ENCODE measurements at regions not wholly inside any gene's neighbourhood (a gene's known extent, or its start where the extent isn't known, plus 50 kb on each side); places are given as distances from the start of the nearest gene placed in this dataset.

DNA sequence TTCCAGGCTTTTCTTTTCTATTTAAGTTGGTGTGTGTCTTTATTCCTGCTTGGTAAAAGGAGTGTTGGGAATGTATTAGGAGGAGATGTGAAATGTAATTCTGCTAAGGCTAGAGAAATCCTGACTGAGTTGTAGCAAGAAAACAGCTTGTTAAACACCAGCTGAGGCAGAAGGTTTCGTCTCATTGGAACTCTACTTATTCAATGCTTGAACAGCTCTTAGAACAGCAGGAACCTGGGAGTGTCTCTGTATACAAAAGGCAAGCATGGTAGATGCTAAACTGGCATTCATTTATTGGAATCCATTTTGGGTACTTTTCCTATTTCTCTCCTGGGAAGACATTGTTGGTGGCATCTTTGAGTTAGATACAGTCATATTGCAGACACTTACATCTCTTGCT lies 280.9 kb downstream of the HRH4 start:
- DNase-seq, result no peak

DNA sequence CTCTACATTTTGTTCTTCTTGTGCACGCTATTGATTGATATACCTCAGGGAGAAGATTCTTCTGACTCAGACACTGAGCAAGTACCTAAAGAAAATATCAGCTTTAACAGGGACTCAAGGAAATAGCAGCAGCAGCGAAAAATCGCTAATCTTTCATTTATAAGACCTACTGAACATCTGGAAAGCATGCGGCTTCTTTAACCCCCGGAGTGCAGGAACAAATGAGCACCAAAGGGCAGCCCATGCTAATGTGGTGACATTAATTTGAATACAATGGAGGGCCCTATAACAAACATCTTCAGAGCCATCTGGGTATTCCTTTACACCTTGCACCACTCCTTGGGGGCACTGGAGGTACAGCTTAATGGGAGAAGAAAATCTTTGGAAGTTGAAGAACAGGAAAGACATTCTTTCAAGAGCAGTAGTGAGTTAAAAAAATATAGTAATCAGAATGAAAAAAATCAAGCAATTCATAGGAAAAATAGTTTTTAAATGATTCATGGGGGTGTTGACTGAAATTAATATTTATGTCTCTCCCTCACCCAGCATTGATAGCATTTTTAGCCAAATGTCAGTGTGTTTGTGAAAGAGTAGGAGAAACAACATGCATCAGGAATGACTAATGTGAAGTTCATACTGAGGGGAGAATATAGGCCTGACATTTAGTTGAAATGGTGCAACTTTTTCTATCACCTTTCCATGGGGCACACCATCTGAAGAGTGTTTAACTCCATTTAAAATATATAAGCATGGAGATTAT lies 281.7 kb downstream of the HRH4 start:
- DNase-seq, result peak; percentile 90

DNA sequence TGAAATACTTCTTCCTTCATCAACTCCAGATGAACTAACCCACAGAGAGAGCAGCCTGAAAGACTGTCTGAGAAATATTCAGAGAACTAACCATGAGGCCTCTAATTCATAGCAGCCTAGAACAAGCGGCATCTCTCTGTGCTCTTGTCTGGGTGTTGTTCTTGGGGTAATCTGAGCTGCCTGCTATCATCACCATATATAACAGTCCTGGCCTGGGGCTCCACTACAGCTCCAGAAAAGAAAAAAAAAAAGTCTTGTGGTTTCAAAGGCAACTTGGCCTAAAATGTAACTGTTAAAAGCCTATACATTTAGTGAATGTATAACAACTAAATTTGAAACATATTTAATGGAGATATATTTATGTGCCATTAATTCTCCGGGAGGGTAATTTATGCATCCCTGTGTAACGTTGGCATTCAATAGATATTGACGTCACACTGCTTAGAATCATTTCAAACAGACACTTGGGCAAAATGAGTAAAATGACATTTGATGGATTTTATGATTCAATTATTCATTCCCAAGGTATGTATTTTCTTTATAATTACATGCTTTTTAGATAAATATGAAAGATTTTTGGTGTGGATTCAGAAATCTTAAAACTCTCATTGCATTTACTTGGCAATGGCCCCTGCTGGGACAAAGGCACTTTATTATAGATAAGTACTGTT lies 294.3 kb downstream of the HRH4 start:
- peak; percentile 86 for DNase-seq

DNA sequence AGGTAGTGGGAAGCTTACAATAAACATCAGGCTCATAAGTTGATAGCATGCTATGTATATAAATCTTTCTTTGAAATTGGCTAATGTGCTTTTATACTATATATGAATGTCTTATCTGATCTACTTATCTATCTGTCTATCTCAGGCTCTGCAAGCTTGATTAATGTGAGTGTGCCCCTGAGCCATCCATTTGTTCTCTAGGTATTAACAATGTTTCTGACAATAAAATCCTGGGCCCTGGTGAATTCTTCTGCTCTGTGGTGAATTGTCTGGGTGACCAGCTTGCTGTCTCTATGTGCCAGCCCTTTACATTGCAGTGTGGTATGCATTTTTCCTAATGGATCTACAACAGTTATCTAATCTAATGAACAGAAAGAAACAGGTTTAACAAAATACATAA lies 295.9 kb downstream of the HRH4 start:
- no peak for DNase-seq

DNA sequence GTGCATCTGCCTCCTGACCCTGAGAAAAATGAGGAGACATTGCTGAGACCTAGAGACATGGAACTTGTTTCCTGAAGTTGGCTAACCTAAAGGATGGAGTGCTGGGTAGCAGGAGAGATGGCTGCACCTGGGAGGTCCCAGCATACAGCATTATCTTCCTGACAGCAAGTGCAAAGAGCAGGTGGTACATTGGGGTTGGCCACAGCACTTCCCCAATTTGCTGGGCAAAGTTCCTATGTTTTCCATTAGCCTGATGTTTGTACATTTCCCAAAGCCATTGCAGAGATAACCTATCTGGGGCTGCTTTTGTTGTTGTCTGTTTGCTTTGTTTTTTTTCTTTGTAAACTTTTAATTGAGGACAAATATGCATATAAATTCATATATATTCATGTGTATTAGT lies 296.7 kb downstream of the HRH4 start:
- no peak for DNase-seq

DNA sequence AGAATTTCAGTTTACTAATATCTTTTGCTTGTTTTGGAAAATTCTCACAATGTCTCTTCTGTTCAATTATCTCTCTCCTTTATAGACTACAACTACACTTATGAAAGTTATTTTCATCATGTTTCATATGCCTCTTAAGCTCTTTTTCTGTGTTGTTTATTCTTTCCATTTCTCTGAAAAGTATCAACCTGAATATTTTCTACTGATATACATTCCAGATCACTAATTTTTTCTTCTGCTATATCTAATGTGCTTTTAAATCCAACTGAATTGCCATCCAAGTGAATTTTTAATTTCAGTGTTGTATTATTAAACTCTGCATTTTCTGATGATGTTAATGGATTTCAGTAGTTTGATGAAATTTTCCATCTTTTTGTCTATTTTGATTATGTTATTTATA lies 301.3 kb downstream of the HRH4 start:
- DNase-seq, result no peak

DNA sequence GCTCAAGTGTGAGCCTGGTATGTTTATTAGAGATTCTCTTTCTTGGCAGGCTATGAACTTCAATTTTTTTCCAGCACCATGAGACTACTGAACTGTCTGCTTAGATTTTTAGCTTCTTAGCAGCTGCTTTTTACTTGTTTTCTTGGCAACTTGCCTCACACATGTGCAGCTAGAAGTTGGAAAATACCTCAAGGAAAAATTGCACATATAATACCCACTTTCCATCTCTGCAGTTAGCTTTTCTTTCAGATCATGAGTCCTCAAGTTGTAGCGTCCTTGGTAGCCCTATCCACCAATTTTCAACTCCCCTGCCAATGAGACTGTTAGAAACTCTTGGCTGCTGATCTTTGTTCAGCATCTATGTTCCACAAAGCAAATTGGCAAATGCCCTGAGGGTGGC lies 302.1 kb downstream of the HRH4 start:
- no peak for DNase-seq

DNA sequence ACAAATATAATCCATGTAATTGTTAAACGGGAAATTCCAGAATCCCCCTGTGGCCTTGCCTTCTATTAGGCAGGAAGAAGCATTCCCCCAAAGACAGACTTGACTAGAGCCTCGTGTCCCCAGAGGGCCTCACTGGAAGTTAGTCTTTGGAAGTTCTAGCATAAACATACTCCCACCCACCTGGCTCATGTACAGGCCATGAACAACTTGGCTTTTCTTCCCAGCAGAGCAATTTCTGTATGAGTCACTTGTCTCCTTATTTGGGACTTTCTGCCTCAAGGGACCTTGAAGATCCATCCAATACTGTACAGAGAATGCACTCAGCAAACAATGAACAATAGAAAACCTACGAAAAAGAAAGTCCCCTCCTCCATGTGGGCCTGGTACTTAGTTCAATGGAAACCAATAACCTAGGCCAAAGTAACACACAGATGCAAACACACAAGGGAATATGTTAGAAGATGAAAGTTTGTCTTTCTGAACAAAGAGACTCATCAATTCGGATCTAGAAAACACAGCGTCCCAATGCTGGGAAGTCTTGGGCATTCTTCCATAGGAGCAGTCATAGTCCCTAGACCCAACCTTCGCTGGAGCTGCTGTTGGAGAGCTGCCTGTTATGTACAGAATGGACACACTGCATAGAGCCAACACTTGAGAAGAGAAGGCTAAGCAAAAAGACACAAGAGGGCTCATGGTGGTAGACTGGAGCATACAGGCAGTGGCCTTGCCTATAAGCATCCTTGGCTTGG lies 303.5 kb downstream of the HRH4 start:
- DNase-seq, result peak; percentile 80

DNA sequence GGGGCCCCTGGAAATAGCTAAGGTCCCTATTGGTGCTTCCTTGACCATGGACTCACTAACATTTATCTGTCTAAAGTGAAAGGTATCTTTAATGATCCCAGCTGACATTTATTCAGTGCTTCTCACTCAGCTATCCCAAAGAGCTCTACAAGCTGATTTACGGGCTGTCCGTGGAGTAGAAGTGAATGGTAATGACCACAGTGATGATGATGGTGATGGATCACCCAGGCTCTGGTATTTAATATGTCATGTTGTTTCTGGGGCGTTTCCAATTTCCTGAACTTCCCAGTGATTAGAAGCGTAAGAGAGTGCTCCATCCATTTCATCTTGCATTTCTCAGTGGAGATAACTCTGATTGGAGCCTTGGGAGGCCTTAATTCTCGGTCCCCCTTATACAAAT lies 304.3 kb downstream of the HRH4 start:
- DNase-seq, result peak; percentile 64

DNA sequence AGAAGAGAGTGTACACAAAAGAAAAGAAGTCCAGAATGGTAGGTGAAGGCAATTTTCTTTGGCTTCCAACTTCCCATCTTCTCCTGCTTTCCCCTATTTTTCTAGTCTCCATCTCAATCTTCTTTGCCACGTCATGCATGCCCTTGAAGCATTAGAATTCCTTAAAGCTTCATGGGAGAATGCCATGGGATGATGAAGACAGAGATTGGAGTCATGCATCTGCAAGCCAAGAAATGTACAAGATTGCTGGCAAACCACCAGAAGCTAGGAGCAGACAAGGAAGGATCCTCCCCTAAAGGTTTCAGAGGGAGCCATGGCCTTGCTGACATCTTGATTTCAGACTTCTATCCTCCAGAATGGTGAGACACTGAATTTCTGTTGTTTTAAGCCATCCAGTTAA lies 305.9 kb downstream of the HRH4 start:
- peak; percentile 77 for DNase-seq

DNA sequence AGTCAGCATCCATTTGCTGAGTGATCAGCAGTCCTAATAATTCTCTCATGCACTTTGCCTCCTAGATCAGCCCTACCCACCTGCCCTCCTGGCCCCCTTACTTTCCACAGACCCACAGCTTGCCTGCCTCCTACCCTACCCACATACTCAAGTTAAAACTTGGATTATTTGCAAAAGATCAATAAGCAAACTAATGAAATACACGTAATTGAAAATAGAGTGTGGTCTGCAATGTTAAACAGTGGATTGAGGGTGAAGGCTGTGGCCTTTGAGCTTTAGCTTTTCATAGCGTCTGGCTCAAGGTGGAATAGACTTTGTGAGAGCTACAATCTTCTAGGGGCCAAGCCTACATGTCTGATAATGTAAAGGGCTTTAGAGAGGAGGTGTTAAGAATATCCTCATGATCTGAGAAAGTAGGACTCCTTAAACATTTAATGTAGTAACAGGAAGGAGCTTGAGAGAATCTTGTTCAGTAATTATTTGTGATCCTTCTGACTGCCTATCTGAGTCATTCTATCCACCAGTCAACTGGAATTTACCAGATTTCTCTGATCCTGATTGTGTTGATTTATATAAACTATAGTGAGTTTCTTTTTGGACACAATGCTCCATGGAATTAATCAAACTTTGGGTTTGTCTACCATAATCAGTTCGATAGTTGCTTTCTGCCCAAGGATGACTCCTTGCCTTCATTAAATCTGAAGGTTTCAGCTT lies 310.0 kb downstream of the HRH4 start:
- DNase-seq, result no peak

GRCh38 chr18:24771300-24771699 lies 310.9 kb downstream of the HRH4 start:
- no peak for DNase-seq

- no peak for DNase-seq
These were observed 312.7 kb downstream of the HRH4 start for GRCh38 chr18:24773101-24773500.

- DNase-seq, result no peak
These were observed 315.6 kb downstream of the HRH4 start for GRCh38 chr18:24776019-24776418.

DNA sequence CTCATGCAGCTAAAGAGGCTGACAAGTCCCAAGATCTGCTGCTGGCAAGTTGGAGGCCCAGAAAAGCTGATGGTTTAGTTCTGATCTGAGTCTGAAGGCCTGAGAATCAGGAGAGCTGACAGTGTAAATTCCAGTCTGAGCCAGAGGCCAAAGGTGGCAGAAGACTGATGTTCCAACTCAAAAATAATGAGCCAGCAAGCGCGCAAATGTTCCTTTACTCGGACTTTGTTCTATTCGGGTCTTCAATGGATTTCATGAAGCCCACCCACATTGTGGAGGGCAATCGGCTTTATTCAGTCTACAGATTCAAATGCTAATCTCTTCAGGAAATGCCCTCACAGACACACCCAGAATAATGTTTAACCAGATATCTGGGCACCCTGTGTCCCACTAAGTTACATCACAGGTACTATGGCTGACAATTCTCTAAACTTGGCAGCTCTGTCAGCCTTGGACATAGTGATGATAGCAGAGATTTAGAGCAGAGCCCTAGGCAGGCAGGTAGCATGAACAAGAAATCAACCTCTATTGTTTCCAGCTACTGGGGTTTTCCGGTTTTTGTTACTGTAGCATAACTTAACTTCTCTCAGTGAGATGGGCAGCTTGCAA lies 318.5 kb downstream of the HRH4 start:
- no peak for DNase-seq

DNA sequence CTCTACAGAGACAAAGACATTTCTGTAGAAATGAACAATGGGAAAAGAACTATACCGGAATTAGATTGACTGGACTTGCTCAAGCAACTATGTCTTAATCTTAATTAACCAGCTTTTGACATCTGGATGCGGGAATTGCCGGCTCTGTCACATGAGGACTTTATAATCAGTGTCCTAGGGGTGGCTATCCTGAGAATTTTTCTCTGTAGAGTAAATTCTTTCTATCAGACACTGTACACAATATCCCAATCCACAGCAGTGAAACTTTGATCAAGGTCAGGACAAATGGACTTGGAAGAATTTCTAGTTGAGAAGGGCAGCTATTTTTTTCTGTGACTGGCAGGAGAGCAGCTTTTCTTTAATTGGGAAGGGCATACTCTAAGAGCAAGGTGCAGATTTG lies 322.1 kb downstream of the HRH4 start:
- DNase-seq, result no peak

DNA sequence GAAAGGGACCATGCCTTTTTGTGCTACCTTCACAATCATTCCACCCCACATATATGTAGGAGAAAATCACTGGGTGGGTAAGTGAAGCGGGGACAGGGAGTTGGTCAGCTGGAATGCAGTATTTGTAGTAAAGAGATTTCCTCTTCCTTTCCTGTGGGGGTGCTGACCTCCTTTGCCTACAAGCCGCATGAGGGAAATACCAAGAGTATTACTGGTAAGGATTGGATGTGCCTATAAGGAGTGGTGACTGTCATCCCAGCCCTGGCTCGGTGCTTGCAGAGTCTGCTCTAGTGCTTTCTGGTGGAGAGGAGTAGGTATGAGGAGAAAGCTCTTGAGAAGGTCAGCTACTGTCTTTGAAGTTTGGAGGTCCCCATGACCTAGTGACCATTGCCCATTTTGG lies 324.6 kb downstream of the HRH4 start:
- DNase-seq, result no peak

DNA sequence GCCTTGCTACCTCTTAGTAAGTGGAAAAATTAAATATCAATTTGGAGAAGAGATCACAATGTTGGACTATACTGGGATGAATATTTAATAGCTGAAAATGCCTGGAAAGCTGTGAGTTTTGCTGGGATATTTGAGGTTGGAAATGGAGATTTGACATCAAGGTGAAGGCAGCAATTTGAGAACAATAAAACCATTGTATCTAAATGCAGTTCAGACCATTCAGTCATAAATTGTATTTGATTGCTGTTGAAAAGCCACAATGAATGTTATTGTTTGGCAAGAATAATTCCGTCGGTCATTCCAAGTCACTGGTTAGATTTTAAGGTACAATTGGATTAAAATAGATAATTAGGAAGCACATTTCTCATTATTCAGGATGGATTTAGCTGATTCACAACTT lies 325.6 kb downstream of the HRH4 start:
- no peak for DNase-seq

DNA sequence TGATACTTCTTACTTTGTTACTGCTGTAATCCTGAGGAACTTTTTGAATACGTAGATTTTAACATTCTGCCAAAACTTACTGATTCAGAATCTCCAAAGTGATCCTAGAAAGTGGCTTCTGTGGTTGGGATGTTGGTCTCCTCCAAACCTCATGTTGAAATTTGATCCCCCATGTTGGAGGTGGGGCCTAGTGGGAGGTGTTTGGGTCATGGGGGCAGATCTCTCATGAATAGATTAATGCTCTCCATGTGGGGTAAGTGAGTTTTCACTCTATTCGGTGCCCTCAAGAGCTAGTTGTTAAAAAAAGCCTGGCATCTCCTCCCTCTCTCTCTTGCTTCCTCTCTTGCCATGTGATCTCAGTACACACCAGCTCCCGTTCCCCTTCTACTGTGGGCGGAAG lies 329.9 kb downstream of the HRH4 start:
- DNase-seq, result no peak

- DNase-seq, result no peak
These were observed 331.5 kb downstream of the HRH4 start for GRCh38 chr18:24791751-24792545.

GRCh38 chr18:24793742-24794141 lies 333.3 kb downstream of the HRH4 start:
- no peak for DNase-seq

- no peak for DNase-seq
These were observed 334.7 kb downstream of the HRH4 start for GRCh38 chr18:24795129-24795528.
